Astrocyte (in vitro differentiated cells and primary cell): ENCODE measurements at regions not wholly inside any gene's neighbourhood (a gene's known extent, or its start where the extent isn't known, plus 50 kb on each side); places are given as distances from the start of the nearest gene placed in this dataset.

Experiments
- CTCF ChIP-seq: IDR thresholded peaks from 2 replicates; pipeline ENCODE4 v1.5.1; 2011; ENCODE audit warnings: low read depth, mild to moderate bottlenecking, inconsistent platforms, low read length, moderate library complexity; ENCODE audit not compliant: insufficient read depth
- EZH2 ChIP-seq: IDR thresholded peaks from 2 replicates; pipeline ENCODE4 v1.6.1; 2012; ENCODE audit warnings: mild to moderate bottlenecking, low read length, inconsistent platforms; ENCODE audit not compliant: insufficient read depth

GRCh38 chr10:2284071-2284470 is 546.7 kb upstream of the ADARB2 start:
- TF ChIP-seq CTCF (no peak), EZH2 (no peak)
